ENCODE measurements at regions not wholly inside any gene's neighbourhood (a gene's known extent, or its start where the extent isn't known, plus 50 kb on each side); places are given as distances from the start of the nearest gene placed in this dataset.
A peak's percentile ranks its signal among the peaks of the same experiment; 100 is the strongest.
"Not testable (repeated sequence)": the region's sequence is repeated elsewhere in the genome, so short reads cannot be mapped to it uniquely, and the experiment has no call there.

GRCh38 chr3:18593231-18593630 lies 168.1 kb upstream of the SATB1 start:
- DNase-seq, result no peak

DNA sequence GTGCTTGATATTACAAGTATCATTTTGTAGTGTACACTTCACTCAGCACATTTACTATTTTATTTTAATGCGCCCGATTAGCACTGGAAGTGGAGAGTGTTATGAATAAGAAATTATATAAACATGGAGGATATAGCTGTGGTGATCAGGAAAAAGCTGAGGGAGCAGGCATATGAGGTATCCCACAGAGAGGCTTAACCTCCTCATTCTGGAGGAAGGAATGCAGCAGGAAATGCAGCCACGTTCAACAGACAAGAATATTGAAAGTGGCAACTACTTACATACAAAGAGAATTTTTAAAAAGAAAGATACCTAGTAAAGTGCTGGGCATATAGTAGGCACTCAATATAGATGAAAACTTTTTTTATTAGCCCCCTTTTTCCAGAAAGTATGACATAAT lies 166.0 kb upstream of the SATB1 start:
- no peak for DNase-seq

GRCh38 chr3:18586076-18586475 lies 160.9 kb upstream of the SATB1 start:
- DNase-seq, result no peak

DNA sequence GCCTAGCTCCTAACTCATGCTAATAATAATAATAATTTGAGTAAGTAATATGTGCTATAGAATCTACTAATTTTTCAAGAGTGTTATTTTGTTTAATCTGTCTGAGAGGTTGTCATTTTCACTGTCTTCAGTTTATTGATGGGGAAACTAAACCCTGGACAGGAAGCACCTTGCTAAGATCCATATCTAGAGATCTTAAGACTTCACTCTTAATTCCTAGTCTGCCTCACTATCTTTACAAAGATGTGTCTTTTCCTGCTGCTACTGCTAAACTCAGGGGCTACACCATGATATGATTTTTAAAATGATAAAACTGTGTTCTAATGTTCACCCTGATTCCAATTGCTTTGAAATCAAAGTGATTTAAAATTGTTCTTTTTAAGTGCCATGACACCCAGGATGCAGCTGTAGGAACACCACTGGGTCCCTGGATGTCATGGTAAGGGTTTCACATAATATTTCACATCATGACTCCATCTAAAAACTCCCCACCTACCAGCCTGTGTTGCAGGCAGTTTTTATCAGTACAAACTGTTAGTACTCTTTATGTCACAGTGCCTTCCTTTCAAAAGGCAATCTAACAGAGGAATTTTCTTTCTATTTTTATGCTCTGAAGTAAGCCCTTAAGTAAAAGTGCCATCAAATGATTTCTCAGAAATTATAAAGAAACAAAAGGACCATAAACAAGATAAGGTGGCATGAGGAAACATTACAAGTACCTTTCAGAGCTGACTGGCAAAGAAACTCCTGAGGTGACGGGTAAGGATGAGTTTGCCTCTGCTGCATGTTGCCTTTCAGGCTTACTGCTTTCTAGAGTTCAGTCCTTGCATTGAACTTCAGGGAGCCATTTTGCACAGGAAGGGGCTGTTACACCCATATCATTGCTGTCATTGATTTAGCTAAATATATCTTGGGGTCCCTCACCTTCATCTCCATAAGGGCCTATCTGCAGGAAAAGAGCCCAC lies 160.1 kb upstream of the SATB1 start:
- no peak for DNase-seq

GRCh38 chr3:18580268-18580667 lies 155.1 kb upstream of the SATB1 start:
- DNase-seq, result no peak

GRCh38 chr3:18579661-18580060 lies 154.5 kb upstream of the SATB1 start:
- DNase-seq, result no peak

- no peak for DNase-seq
Measured at GRCh38 chr3:18575573-18575972, 150.4 kb upstream of the SATB1 start.

GRCh38 chr3:18572809-18573208 lies 147.7 kb upstream of the SATB1 start:
- DNase-seq, result no peak

- DNase-seq, result no peak
Measured at GRCh38 chr3:18567293-18567692, 142.2 kb upstream of the SATB1 start.

DNA sequence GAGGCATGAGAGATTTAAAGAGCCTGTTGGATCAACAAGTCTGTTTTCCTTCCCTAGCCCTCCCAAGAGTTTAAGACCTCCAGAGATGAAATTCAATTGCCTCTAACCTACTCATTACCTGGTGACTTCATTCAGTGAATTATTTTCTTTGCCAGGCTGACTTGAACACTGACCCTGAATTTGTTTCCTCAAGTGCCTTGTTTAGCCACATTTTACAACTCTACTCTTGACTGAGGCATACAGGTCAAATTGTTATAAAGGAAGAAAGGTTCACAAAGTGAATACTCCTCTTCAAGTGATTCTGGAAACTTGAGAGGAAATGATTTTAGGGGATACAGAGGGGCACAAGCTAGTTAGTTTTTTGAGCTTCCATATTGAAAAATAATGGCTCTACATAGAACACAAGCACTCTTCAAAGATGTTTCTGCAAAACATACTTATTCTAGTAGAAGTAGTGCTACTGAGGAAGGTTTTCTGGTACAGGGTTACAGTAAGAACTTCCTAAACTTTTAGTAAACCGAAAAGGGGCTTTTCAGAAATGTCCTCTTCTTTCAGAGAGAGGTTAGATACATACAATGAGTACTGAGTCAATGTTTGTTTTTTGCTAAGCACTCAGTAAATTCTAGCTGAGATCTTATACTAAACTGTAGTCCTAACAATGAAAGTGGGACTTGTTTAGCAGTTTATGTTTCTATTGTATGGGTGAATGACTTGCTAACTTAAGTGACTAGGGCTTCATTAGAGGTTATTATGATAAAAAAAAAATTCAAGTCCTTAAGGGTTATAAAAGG lies 137.4 kb upstream of the SATB1 start:
- DNase-seq, result no peak

DNA sequence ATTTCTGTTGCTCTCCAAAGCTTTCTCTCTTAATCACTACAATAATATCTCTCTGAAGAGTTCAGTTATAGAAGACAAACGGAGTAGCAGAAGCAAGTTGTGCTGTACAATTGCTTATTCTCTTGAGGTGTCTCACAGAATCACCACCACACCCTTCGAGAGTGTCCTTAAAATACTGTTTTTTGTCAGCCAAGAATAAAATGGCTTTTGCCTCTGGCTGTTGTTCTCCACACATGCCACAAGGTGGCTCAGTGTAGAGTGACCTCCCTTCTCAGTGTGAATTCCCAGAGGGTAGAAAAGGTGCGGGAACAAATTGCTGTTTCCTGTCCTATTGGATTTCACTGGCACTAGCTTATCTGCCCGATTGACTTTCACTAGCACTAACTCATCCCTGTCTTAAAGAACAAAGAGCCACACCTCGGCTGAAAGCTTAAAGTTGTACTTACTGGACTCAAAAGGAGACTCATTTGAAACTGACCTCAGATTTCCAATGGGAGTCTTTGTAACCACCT lies 134.2 kb upstream of the SATB1 start:
- peak in 1 of 2 experiments; percentile 18 for DNase-seq

- no peak for DNase-seq
Measured at GRCh38 chr3:18558507-18558906, 133.4 kb upstream of the SATB1 start.

DNA sequence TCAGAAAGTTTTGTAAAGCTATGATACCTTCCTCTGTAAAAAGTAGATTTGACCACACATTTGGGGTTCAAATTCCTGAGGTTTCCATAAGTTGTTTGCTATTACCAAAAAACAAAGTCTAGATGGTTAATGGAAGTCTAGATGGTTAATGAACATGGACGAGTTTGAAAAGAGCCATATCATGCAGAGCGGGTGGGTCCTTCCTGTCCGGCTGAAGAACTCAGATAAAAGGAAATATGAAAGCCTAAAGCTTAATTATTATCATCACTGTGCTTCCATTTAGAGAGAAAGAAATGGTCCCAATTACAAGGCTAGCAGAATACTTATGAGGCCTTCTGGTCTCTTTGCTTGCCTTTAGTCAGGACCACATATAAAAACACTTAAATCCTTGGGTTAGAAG lies 132.1 kb upstream of the SATB1 start:
- DNase-seq, result no peak

DNA sequence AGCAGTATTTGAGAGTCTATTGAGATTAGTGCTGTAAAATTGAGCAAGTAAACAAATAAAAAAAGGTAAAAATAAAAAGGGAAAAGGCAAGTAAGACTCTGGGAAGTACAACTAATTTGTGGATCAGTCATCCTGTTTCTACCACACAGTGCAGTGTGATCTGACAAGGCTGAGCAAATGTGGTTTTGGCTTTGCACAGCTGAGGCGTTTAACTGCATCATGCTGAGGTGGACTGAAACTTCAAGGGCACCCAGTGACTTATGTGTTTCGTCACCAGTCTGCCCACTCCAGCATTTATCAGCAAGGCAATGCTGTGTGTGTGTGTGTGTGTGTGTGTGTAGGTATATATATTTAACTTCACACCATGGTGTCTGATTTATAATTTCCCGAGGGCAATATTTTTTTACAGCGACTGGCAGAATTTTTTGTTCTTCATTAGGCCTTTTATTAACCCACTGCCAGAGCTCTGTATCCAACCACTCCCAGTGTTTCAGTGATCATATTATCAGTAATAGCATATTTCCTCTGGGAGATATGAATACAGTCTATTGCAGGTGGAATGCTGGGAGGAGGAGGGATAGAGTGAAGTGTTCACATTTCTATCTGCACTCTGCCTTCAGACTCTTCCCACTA lies 131.5 kb upstream of the SATB1 start:
- peak; percentile 37 to 48 for DNase-seq

GRCh38 chr3:18556001-18556408 lies 130.9 kb upstream of the SATB1 start:
- DNase-seq, result no peak

GRCh38 chr3:18552579-18553105 lies 127.5 kb upstream of the SATB1 start:
- DNase-seq, result not testable (repeated sequence)

DNA sequence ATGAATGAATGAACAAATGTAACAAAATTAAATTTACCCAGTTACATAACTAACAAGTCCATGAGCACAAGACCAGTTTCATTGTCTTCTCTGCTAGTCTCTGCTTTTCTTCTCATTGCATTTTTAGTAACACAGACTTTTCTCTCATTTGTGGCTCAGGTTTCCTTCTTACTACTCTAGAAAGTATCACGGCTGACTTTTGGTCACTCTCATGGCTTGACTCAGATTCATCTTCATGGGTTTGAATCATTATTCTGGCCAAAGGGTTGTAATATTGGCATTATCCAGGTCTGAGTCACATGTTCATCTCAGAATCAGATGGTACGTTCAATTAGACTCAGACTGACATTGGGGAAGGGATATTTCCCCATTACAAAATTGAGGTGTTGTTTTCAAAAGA lies 121.5 kb upstream of the SATB1 start:
- no peak for DNase-seq

DNA sequence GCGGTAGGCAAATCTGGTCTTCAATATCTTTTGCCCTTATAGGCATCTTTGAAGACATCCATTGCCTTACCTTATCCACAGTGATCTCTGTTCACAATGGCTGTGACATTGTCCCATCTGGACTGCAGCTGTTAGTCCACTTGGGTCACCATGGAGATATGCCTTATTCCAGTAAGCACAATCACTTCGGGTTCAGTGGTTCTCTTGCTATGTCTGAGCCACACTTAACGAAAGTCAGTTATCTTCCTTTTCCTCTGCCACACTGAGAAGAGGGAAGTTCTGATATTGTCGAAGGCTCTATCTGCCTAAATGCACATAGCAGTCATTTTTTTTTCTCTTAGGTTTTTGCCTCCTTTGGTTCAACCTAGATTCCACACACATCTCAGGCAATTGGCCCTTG lies 119.0 kb upstream of the SATB1 start:
- DNase-seq, result no peak

DNA sequence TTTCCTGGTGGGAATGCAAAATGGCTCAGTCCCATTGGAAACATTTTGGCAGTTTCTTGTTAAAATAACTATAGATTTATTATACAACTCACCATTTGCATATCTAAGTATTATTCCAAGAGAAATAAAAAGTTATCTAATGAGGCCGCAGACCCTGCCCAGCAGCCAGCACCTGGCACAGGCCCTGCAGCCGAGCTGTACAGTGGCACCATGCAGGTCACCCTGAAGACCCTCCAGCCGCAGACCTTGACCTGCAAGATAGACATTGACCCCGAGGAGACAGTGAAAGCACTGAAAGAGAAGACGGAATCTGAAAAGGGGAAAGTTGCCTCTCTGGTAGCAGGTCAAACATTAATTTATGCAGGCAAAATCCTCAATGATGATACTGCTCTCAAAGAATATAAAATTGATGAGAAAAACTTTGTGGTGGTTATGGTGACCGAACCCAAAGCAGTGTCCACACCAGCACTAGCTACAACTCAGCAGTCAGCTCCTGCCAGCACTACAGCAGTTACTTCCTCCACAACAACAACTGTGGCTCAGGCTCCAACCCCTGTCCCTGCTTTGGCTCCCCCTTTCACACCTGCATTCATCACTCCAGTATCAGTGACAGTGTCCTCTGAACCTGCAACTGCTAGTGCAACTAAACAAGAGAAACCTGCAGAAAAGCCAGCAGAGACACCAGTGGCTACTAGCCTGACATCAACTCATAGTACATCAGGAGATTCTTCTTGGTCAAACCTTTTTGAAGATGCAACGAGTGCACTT lies 113.5 kb upstream of the SATB1 start:
- no peak for DNase-seq

DNA sequence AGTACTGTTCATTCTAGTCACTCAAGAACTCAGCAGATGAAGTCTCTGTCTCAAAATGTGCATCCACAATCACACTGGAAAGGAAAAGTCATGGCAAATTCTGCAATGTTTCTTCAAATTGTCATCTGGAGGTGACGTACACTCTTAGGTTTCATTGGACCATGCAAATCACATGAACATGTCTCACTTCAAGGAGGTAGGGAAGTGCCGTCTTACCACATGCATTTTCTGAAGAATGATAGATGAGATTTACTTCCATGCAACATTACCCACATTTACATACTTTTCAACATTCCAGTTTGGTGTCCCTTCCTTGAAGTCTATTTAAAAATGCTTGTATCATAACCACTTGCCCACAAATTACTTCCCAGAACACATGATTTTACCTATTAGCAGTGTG lies 107.9 kb upstream of the SATB1 start:
- no peak for DNase-seq

DNA sequence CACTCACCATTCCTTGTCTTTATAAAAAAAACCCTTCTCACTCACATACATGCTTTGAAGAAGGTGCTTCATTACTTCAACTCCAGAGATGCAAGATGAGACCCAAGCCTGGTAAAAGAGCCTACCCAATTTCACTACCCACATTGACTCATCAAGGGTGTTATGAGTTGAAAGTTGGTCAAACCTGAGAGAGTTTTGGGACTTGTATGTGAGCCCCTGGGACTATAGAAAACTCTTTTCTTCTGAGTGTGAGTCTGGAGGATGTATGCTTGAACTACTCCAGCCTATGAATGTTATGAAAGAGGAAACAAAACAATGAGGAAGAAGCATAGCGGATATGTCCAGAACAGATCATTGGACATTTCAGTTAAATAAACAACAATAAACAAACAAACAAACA lies 106.5 kb upstream of the SATB1 start:
- DNase-seq, result no peak

- no peak for DNase-seq
Measured at GRCh38 chr3:18529631-18530030, 104.5 kb upstream of the SATB1 start.

Data from activated CD4-positive, alpha-beta T cell treated with anti-CD3 and anti-CD28 coated beads, Interleukin-2, amount 50 U/mL, for 4 hours (primary cell).